Endodermal cell (in vitro differentiated cells): ENCODE measurements at regions not wholly inside any gene's neighbourhood (a gene's known extent, or its start where the extent isn't known, plus 50 kb on each side); places are given as distances from the start of the nearest gene placed in this dataset.

Source experiments
- DNase-seq: peaks from one replicate; pipeline ENCODE4 v3.0.0-alpha.2; 2017
- H3K27ac ChIP-seq: 2 replicates; pipeline ENCODE4 v1.5.1; 2013; ENCODE audit warnings: mild to moderate bottlenecking, low read depth, low read length, moderate library complexity
- H3K27me3 ChIP-seq: 2 replicates; pipeline ENCODE4 v1.6.1; 2013; ENCODE audit warnings: mild to moderate bottlenecking, low read length, moderate library complexity; ENCODE audit not compliant: insufficient read depth, control insufficient read depth, poor library complexity, severe bottlenecking
- H3K36me3 ChIP-seq: 2 replicates; pipeline ENCODE4 v1.7.0; 2013; ENCODE audit warnings: mild to moderate bottlenecking, low read length, moderate library complexity; ENCODE audit not compliant: control insufficient read depth, insufficient read depth
- H3K4me1 ChIP-seq: one replicate; pipeline ENCODE4 v1.7.0; 2013; ENCODE audit warnings: low read length; ENCODE audit not compliant: control insufficient read depth, insufficient read depth
- H3K4me3 ChIP-seq: 2 replicates; pipeline ENCODE4 v1.5.1; 2013; ENCODE audit warnings: mild to moderate bottlenecking, low read length, moderate library complexity
- H3K9ac ChIP-seq: 2 replicates; pipeline ENCODE4 v1.6.1; 2013; ENCODE audit warnings: mild to moderate bottlenecking, low read length, moderate library complexity; ENCODE audit not compliant: poor library complexity, severe bottlenecking; ENCODE audit errors: extremely low read depth
- H3K9me3 ChIP-seq: 2 replicates; pipeline ENCODE4 v1.6.1; 2013; ENCODE audit warnings: mild to moderate bottlenecking, low read length, moderate library complexity; ENCODE audit not compliant: control insufficient read depth
- H3K27ac Mint-ChIP-seq: 2 replicates; pipeline ENCODE4 v1.8.0; 2020; ENCODE audit warnings: mixed read lengths
- H3K27me3 Mint-ChIP-seq: 2 replicates; pipeline ENCODE4 v1.8.0; 2021; ENCODE audit warnings: mild to moderate bottlenecking, mixed read lengths; ENCODE audit not compliant: insufficient read depth
- H3K36me3 Mint-ChIP-seq: 2 replicates; pipeline ENCODE4 v1.8.0; 2020; ENCODE audit warnings: low read depth, mixed read lengths
- H3K4me1 Mint-ChIP-seq: 2 replicates; pipeline ENCODE4 v1.8.0; 2020; ENCODE audit warnings: mixed read lengths
- H3K4me3 Mint-ChIP-seq: 2 replicates; pipeline ENCODE4 v1.8.0; 2020; ENCODE audit warnings: mild to moderate bottlenecking, moderate library complexity, mixed read lengths
- H3K9me3 Mint-ChIP-seq: 2 replicates; pipeline ENCODE4 v1.8.0; 2020; ENCODE audit warnings: mild to moderate bottlenecking, mixed read lengths
- WGBS, 2 experiments: methylation state at CpG; one replicate each; pipeline versions ENCODE4 v1.1.5 to v1.1.7; 2013; ENCODE audit warnings: missing lambda C conversion rate in 2 of 2, mixed read lengths in 1 of 2; ENCODE audit not compliant: insufficient coverage in 1 of 2, insufficient read length in 1 of 2; 5-methylcytosine and 5-hydroxymethylcytosine counted together
- TF ChIP-seq, protein P1 (sequence below): fragments of 200-600 bp; sonication (generic); conservative IDR thresholded peaks from 2 replicates; pipeline ENCODE4 v1.5.0; 2021; ENCODE audit warnings: antibody characterized with exemption, mild to moderate bottlenecking

DNA sequence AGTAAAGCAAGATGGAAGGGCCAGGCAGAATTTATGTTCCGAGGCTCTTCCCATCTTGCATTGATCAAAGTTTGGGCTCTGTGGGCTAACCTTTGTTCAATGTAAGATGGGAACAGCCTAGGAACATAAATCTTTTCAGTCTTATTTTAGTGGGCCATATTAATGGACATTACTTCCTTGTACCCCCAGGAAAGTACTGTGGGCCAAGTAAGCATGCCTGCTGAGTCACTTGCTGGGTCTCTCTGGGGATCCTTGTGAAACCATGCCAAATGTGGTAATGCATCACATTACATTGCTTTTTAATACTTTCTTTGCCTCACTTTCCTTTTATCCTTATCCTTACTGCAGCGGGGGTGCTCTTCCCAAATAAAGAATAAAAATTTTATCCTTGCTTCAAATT, 349.5 kb upstream of the POU1F1 start:
- no peak overlapping the region for H3K27ac Mint-ChIP-seq
- H3K4me3 ChIP-seq = no peak overlapping the region
- TF ChIP-seq, protein P1, sequence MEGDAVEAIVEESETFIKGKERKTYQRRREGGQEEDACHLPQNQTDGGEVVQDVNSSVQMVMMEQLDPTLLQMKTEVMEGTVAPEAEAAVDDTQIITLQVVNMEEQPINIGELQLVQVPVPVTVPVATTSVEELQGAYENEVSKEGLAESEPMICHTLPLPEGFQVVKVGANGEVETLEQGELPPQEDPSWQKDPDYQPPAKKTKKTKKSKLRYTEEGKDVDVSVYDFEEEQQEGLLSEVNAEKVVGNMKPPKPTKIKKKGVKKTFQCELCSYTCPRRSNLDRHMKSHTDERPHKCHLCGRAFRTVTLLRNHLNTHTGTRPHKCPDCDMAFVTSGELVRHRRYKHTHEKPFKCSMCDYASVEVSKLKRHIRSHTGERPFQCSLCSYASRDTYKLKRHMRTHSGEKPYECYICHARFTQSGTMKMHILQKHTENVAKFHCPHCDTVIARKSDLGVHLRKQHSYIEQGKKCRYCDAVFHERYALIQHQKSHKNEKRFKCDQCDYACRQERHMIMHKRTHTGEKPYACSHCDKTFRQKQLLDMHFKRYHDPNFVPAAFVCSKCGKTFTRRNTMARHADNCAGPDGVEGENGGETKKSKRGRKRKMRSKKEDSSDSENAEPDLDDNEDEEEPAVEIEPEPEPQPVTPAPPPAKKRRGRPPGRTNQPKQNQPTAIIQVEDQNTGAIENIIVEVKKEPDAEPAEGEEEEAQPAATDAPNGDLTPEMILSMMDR = no peak
- no peak for DNase-seq
- peaks cover 8% of the 10 kb centered on the region for H3K9me3 ChIP-seq
- H3K9ac ChIP-seq = no peak overlapping the region
- no peaks in the 10 kb centered on the region for H3K27me3 ChIP-seq
- no peaks in the 10 kb centered on the region for H3K27me3 Mint-ChIP-seq
- no peaks in the 10 kb centered on the region for H3K4me1 Mint-ChIP-seq
- no peaks in the 10 kb centered on the region for H3K36me3 Mint-ChIP-seq
- 89 to 95% methylated on average over 2 of the region's 2 CpGs for WGBS, 2 experiments
- H3K9me3 Mint-ChIP-seq = peaks cover 7% of the 10 kb centered on the region
- no peak overlapping the region for H3K4me3 Mint-ChIP-seq
- no peaks in the 10 kb centered on the region for H3K4me1 ChIP-seq
- H3K36me3 ChIP-seq = no peaks in the 10 kb centered on the region
- H3K27ac ChIP-seq = no peak overlapping the region

GRCh38 chr3:87624860-87625259, 348.5 kb upstream of the POU1F1 start:
- Histone ChIP-seq H3K4me1 (no peaks in the 10 kb centered on the region), H3K9ac (no peak overlapping the region), H3K4me3 (no peak overlapping the region), H3K9me3 (peaks cover 8% of the 10 kb centered on the region), H3K36me3 (no peaks in the 10 kb centered on the region), H3K27me3 (no peaks in the 10 kb centered on the region), H3K27ac (no peak overlapping the region)
- H3K4me3 Mint-ChIP-seq = no peak overlapping the region
- H3K4me1 Mint-ChIP-seq = no peaks in the 10 kb centered on the region
- peaks cover 7% of the 10 kb centered on the region for H3K9me3 Mint-ChIP-seq
- no peaks in the 10 kb centered on the region for H3K36me3 Mint-ChIP-seq
- H3K27me3 Mint-ChIP-seq = no peaks in the 10 kb centered on the region
- H3K27ac Mint-ChIP-seq = no peak overlapping the region
- TF ChIP-seq, protein P1 = no peak
- no peak for DNase-seq
- 91% methylated on average over 2 of the region's 2 CpGs; no CpG with 5 or more reads in 1 of the 2 experiments for WGBS, 2 experiments

DNA sequence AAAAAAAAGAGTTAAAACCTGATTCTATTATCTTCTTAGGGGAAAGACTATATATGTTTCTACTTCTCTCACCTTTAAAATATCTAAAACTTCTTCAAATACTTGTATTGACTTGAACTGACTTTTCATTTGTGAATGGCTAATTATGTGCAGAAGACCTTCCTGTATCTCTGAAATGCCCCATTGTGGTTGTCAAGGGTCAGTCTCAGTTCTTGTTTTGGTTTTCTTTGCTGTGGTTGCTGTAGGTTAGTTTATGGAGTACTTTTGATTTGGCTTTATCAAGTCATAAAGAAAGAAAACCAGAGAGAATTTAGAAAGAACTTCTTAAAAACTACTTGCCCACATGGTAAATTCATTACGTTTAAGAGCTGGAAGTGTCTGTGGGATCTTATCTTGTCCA, 345.3 kb upstream of the POU1F1 start:
- Histone ChIP-seq H3K4me3 (no peak overlapping the region), H3K4me1 (no peaks in the 10 kb centered on the region), H3K9ac (no peak overlapping the region), H3K27ac (no peak overlapping the region), H3K27me3 (no peaks in the 10 kb centered on the region), H3K9me3 (peaks cover 3% of the 10 kb centered on the region), H3K36me3 (no peaks in the 10 kb centered on the region)
- H3K4me3 Mint-ChIP-seq = no peak overlapping the region
- no peaks in the 10 kb centered on the region for H3K36me3 Mint-ChIP-seq
- H3K27me3 Mint-ChIP-seq = no peaks in the 10 kb centered on the region
- H3K4me1 Mint-ChIP-seq = no peaks in the 10 kb centered on the region
- H3K27ac Mint-ChIP-seq = no peak overlapping the region
- TF ChIP-seq, protein P1 = no peak
- 100% methylated on average over 1 of the region's 1 CpG; no CpG with 5 or more reads in 1 of the 2 experiments for WGBS, 2 experiments
- no peak for DNase-seq
- H3K9me3 Mint-ChIP-seq = no peaks in the 10 kb centered on the region
